Smooth muscle cell (in vitro differentiated cells): ENCODE measurements at regions not wholly inside any gene's neighbourhood (a gene's known extent, or its start where the extent isn't known, plus 50 kb on each side); places are given as distances from the start of the nearest gene placed in this dataset.
A peak's percentile ranks its signal among the peaks of the same experiment; 100 is the strongest.

ENCODE experiments used
- DNase-seq: peaks from one replicate; lab custom pipeline; 2025; ENCODE audit not compliant: unreplicated experiment; lab: John Stamatoyannopoulos, UW
- H2AFZ ChIP-seq: fragments of 200-600 bp; sonication (generic); 2 replicates; pipeline ENCODE4 v1.6.0; 2016; ENCODE audit warnings: antibody characterized with exemption, low read depth, mild to moderate bottlenecking
- H3F3A ChIP-seq: fragments of 200-600 bp; sonication (generic); 2 replicates; pipeline ENCODE4 v1.6.0; 2017; ENCODE audit warnings: antibody characterized with exemption, low read depth
- H3K27ac ChIP-seq: fragments of 200-600 bp; sonication (generic); 2 replicates; pipeline ENCODE4 v1.5.1; 2016; ENCODE audit warnings: low read depth, mild to moderate bottlenecking
- H3K27me3 ChIP-seq: fragments of 200-600 bp; sonication (generic); 2 replicates; pipeline ENCODE4 v1.6.1; 2016; ENCODE audit warnings: low read depth, mild to moderate bottlenecking
- H3K36me3 ChIP-seq: fragments of 200-600 bp; sonication (generic); 2 replicates; pipeline ENCODE4 v1.5.1; 2016; ENCODE audit warnings: low read depth
- H3K4me1 ChIP-seq: fragments of 200-600 bp; sonication (generic); 2 replicates; pipeline ENCODE4 v1.5.1; 2016; ENCODE audit warnings: low read depth
- H3K4me2 ChIP-seq: fragments of 200-600 bp; sonication (generic); 2 replicates; pipeline ENCODE4 v1.6.0; 2016; ENCODE audit warnings: mild to moderate bottlenecking
- H3K4me3 ChIP-seq: fragments of 200-600 bp; sonication (generic); 2 replicates; pipeline ENCODE4 v1.5.1; 2016; ENCODE audit warnings: mild to moderate bottlenecking
- H3K79me2 ChIP-seq: fragments of 200-600 bp; sonication (generic); 2 replicates; pipeline ENCODE4 v1.6.0; 2016; ENCODE audit warnings: low read depth, mild to moderate bottlenecking
- H3K9ac ChIP-seq: fragments of 200-600 bp; sonication (generic); 2 replicates; pipeline ENCODE4 v1.6.0; 2016; ENCODE audit warnings: low read depth
- H3K9me3 ChIP-seq: fragments of 200-600 bp; sonication (generic); replicated peaks from 2 replicates; pipeline ENCODE4 v1.5.1; 2016; ENCODE audit warnings: low read depth
- H4K20me1 ChIP-seq: fragments of 200-600 bp; sonication (generic); 2 replicates; pipeline ENCODE4 v1.6.0; 2016; ENCODE audit warnings: low read depth
- WGBS: methylation state at CpG from one replicate; pipeline ENCODE4 v1.1.7; 2016; ENCODE audit warnings: low lambda C conversion rate; 5-methylcytosine and 5-hydroxymethylcytosine counted together
- TF ChIP-seq, protein P1 (sequence below): fragments of 200-600 bp; sonication (generic); IDR thresholded peaks from 2 replicates; pipeline ENCODE4 v1.5.1; 2017; ENCODE audit warnings: borderline replicate concordance, mild to moderate bottlenecking, antibody characterized with exemption; ENCODE audit not compliant: insufficient read depth, poor library complexity, severe bottlenecking

DNA sequence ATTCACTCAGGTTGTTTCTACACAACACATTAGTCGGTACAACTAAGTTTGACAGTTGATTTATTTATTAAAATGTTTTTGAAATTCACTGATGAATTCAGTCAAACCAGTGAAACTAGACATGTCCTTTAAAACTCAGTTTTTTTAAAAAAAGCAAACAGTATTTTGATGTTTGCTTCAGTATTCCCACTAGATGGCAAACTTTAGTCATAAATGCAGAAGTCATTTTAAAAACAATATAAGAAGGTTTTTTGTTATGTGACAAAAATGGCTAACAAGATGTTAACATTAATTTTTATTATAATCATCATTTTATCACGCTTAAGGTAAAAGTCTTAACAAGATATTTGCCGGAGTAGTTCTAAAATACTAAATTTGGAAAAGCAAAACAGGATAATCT, 1337.8 kb upstream of the DIAPH2 start:
- Histone ChIP-seq H3K79me2 (no peaks in the 10 kb centered on the region), H3K4me3 (no peak overlapping the region), H3K4me1 (no peaks in the 10 kb centered on the region), H3K36me3 (no peaks in the 10 kb centered on the region), H3K27ac (no peak overlapping the region), H4K20me1 (no peaks in the 10 kb centered on the region), H3F3A (no peaks in the 10 kb centered on the region), H3K27me3 (no peaks in the 10 kb centered on the region), H3K4me2 (peak overlapping the region; percentile 12), H3K9ac (no peak overlapping the region), H3K9me3 (no peaks in the 10 kb centered on the region), H2AFZ (peak overlapping the region; percentile 26)
- 46% methylated on average over 3 of the region's 3 CpGs for WGBS
- TF ChIP-seq, protein P1, sequence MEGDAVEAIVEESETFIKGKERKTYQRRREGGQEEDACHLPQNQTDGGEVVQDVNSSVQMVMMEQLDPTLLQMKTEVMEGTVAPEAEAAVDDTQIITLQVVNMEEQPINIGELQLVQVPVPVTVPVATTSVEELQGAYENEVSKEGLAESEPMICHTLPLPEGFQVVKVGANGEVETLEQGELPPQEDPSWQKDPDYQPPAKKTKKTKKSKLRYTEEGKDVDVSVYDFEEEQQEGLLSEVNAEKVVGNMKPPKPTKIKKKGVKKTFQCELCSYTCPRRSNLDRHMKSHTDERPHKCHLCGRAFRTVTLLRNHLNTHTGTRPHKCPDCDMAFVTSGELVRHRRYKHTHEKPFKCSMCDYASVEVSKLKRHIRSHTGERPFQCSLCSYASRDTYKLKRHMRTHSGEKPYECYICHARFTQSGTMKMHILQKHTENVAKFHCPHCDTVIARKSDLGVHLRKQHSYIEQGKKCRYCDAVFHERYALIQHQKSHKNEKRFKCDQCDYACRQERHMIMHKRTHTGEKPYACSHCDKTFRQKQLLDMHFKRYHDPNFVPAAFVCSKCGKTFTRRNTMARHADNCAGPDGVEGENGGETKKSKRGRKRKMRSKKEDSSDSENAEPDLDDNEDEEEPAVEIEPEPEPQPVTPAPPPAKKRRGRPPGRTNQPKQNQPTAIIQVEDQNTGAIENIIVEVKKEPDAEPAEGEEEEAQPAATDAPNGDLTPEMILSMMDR: peak; percentile 60
- no peak for DNase-seq

DNA sequence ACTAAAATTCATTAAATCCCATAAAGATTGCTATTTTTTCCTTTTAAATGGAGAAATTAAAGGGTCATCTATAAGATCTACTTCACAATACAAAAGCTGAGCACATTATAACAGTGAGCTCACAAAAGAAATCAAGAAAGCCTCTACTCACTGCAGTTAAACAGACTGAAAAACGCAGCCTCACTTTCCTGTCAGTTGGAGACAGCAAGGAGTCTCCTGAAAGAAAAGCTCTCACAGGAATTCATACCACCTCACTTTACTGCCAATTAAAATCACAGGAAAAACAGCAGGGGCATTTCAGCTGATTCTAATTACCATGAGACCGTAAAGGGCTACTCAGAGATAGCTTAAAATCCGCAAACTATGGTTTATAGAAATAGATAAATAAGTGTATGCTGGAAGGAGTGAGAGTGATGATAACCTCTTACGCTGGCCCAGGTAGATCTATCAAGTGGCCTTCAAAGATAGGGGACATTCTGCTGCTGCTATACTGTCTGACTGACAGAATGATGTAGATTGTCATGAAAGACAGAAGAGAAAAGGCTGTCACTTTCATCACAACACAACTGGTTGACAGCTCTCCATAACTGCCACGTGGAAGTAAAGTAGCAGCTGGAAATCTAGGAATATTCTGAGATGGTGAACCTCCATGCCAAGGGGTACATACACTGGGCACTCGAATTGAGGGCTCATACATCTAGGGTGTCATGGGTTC, 1333.7 kb upstream of the DIAPH2 start:
- TF ChIP-seq, protein P1: no peak
- Histone ChIP-seq H3K4me3 (no peak overlapping the region), H4K20me1 (no peaks in the 10 kb centered on the region), H3K9me3 (no peaks in the 10 kb centered on the region), H3K4me2 (no peak overlapping the region), H3K79me2 (no peaks in the 10 kb centered on the region), H3K36me3 (no peaks in the 10 kb centered on the region), H3K27ac (no peak overlapping the region), H3F3A (no peaks in the 10 kb centered on the region), H3K27me3 (no peaks in the 10 kb centered on the region), H3K9ac (no peak overlapping the region), H3K4me1 (no peaks in the 10 kb centered on the region), H2AFZ (peak overlapping the region; percentile 50)
- DNase-seq: no peak
- WGBS: 51% methylated on average over 6 of the region's 6 CpGs

DNA sequence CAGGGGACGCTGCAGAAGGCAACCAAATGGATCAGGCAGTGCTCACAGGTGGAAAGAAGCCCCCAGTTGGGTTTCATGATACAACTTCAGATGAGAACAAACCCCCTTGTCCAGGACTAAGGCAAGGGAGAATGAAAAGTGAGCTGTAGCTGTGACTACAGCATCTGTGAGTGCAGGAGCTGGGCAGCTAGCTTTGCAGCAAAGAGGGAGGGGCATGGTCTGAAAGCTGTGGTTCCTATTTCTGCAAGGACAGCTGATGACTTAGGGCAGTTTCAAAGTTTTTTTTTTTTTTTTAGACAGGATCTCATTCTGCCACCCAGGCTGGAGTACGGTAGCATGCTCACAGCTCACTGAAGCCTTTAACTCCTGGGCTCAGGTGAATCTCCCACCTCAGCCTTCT, 1317.4 kb upstream of the DIAPH2 start:
- Histone ChIP-seq H3K4me1 (no peaks in the 10 kb centered on the region), H3K27ac (no peak overlapping the region), H4K20me1 (no peaks in the 10 kb centered on the region), H3K9ac (no peak overlapping the region), H2AFZ (no peak overlapping the region), H3K27me3 (no peaks in the 10 kb centered on the region), H3K4me3 (no peak overlapping the region), H3K4me2 (no peak overlapping the region), H3K79me2 (no peaks in the 10 kb centered on the region), H3K9me3 (no peaks in the 10 kb centered on the region), H3F3A (no peaks in the 10 kb centered on the region), H3K36me3 (no peaks in the 10 kb centered on the region)
- TF ChIP-seq, protein P1: no peak
- 87% methylated on average over 2 of the region's 2 CpGs for WGBS
- DNase-seq: no peak

DNA sequence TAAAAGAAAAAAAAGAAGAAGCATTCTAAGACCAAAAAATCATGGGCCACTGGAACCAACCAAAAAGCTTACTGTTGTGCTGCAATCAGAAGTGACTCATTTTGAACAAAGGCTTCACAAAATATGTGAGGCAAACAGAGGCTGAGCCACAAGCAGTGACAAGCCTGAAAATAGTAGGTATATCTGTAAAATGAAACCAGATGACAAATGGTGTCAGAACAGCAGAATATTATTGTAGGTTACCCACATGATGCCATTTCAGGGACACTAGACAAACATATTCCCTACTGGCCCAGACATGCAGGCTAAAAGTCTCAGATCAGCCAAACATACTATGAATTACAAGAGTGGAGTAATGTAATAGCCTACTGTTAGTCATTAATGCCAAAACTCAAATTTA, 1301.8 kb upstream of the DIAPH2 start:
- no peak for DNase-seq

More for the DNA sequence above, 1301.8 kb upstream of the DIAPH2 start:
- no peaks in the 10 kb centered on the region for H3K9me3 ChIP-seq
- no peaks in the 10 kb centered on the region for H3F3A ChIP-seq
- peak overlapping the region; percentile 22 for H3K4me2 ChIP-seq
- H3K27ac ChIP-seq: peak overlapping the region; percentile 59
- H3K9ac ChIP-seq: peak overlapping the region; percentile 25
- H3K36me3 ChIP-seq: no peaks in the 10 kb centered on the region
- H3K79me2 ChIP-seq: no peaks in the 10 kb centered on the region
- H2AFZ ChIP-seq: peak overlapping the region; percentile 18
- no peaks in the 10 kb centered on the region for H4K20me1 ChIP-seq
- no peaks in the 10 kb centered on the region for H3K27me3 ChIP-seq
- TF ChIP-seq, protein P1: no peak
- H3K4me3 ChIP-seq: no peak overlapping the region
- H3K4me1 ChIP-seq: peaks cover 5% of the 10 kb centered on the region
